OCI-LY1 (cell line): ENCODE measurements at regions not wholly inside any gene's neighbourhood (a gene's known extent, or its start where the extent isn't known, plus 50 kb on each side); places are given as distances from the start of the nearest gene placed in this dataset.

ENCODE experiments used
- H2AFZ ChIP-seq: fragments of 200-600 bp; sonication (generic), shearing (Covaris generic); 2 replicates; pipeline ENCODE4 v1.6.0; 2014; ENCODE audit warnings: antibody characterized with exemption, mild to moderate bottlenecking, low read length
- H3F3A ChIP-seq: fragments of 200-600 bp; sonication (generic), shearing (Covaris generic); 2 replicates; pipeline ENCODE4 v1.6.0; 2014; ENCODE audit warnings: mild to moderate bottlenecking, antibody characterized with exemption, low read length, moderate library complexity; ENCODE audit not compliant: insufficient read depth
- H3K27ac ChIP-seq: fragments of 200-600 bp; sonication (generic); 2 replicates; pipeline ENCODE4 v1.5.1; 2014; ENCODE audit warnings: low read length, mixed run types, mild to moderate bottlenecking, low read depth; ENCODE audit not compliant: poor library complexity, severe bottlenecking
- H3K27me3 ChIP-seq: fragments of 200-600 bp; sonication (generic); 2 replicates; pipeline ENCODE4 v1.6.0; 2014; ENCODE audit warnings: antibody characterized with exemption, mild to moderate bottlenecking, low read length, moderate library complexity; ENCODE audit not compliant: insufficient read depth
- H3K36me3 ChIP-seq: fragments of 200-600 bp; sonication (generic); 2 replicates; pipeline ENCODE4 v1.6.1; 2014; ENCODE audit warnings: mild to moderate bottlenecking, antibody characterized with exemption, low read length, moderate library complexity, mixed read lengths; ENCODE audit not compliant: insufficient read depth
- H3K4me1 ChIP-seq: fragments of 200-600 bp; sonication (generic); 2 replicates; pipeline ENCODE4 v1.5.1; 2014; ENCODE audit warnings: mild to moderate bottlenecking, low read length, moderate library complexity; ENCODE audit not compliant: insufficient read depth, severe bottlenecking
- H3K4me2 ChIP-seq: fragments of 200-600 bp; sonication (generic), shearing (Covaris generic); 2 replicates; pipeline ENCODE4 v1.6.1; 2014; ENCODE audit warnings: low read length
- H3K4me3 ChIP-seq: fragments of 200-600 bp; sonication (generic); 2 replicates; pipeline ENCODE4 v1.5.1; 2014; ENCODE audit warnings: low read length, low read depth, mild to moderate bottlenecking, mixed read lengths; ENCODE audit not compliant: poor library complexity, severe bottlenecking
- H3K79me2 ChIP-seq: fragments of 200-600 bp; shearing (Covaris generic); 2 replicates; pipeline ENCODE4 v1.6.1; 2016; ENCODE audit warnings: mixed run types, low read length, mixed read lengths; ENCODE audit not compliant: insufficient read depth
- H3K9ac ChIP-seq: fragments of 200-600 bp; sonication (generic), shearing (Covaris generic); 2 replicates; pipeline ENCODE4 v1.6.1; 2014; ENCODE audit warnings: mild to moderate bottlenecking, low read length, mixed read lengths
- H3K9me2 ChIP-seq: fragments of 200-600 bp; sonication (generic), shearing (Covaris generic); 2 replicates; pipeline ENCODE4 v1.6.1; 2014; ENCODE audit warnings: low read depth, mild to moderate bottlenecking, low read length, mixed read lengths
- H3K9me3 ChIP-seq: fragments of 200-600 bp; shearing (Covaris generic); 2 replicates; pipeline ENCODE4 v1.6.1; 2014; ENCODE audit warnings: low read length, mixed read lengths
- H4K20me1 ChIP-seq: fragments of 200-600 bp; sonication (generic), shearing (Covaris generic); 2 replicates; pipeline ENCODE4 v1.6.0; 2016; ENCODE audit warnings: mild to moderate bottlenecking, low read length; ENCODE audit not compliant: insufficient read depth
- EZH2 ChIP-seq: fragments of 200-600 bp; sonication (generic), shearing (Covaris generic); IDR thresholded peaks from 2 replicates; pipeline ENCODE4 v1.8.0; 2017; ENCODE audit warnings: borderline replicate concordance, mixed run types, mild to moderate bottlenecking, antibody characterized with exemption, low read length, moderate library complexity, mixed read lengths
- TF ChIP-seq, protein P1 (sequence below): fragments of 200-600 bp; sonication (generic), shearing (Covaris generic); IDR thresholded peaks from 2 replicates; pipeline ENCODE4 v1.5.1; 2017; ENCODE audit warnings: mild to moderate bottlenecking, antibody characterized with exemption, low read length, moderate library complexity, mixed read lengths

GRCh38 chr1:208788013-208788540, 543.9 kb upstream of the PLXNA2 start:
- H3K9ac ChIP-seq: no peak overlapping the region
- H3K79me2 ChIP-seq: no peaks in the 10 kb centered on the region
- H4K20me1 ChIP-seq: no peaks in the 10 kb centered on the region
- H3K27ac ChIP-seq: no peak overlapping the region
- no peaks in the 10 kb centered on the region for H3K27me3 ChIP-seq
- H3K36me3 ChIP-seq: no peaks in the 10 kb centered on the region
- no peak overlapping the region for H2AFZ ChIP-seq
- no peak overlapping the region for H3K4me2 ChIP-seq
- H3K4me1 ChIP-seq: no peaks in the 10 kb centered on the region
- H3K4me3 ChIP-seq: no peak overlapping the region
- no peaks in the 10 kb centered on the region for H3K9me2 ChIP-seq
- H3F3A ChIP-seq: no peaks in the 10 kb centered on the region
- TF ChIP-seq EZH2: no peak
- TF ChIP-seq, protein P1, sequence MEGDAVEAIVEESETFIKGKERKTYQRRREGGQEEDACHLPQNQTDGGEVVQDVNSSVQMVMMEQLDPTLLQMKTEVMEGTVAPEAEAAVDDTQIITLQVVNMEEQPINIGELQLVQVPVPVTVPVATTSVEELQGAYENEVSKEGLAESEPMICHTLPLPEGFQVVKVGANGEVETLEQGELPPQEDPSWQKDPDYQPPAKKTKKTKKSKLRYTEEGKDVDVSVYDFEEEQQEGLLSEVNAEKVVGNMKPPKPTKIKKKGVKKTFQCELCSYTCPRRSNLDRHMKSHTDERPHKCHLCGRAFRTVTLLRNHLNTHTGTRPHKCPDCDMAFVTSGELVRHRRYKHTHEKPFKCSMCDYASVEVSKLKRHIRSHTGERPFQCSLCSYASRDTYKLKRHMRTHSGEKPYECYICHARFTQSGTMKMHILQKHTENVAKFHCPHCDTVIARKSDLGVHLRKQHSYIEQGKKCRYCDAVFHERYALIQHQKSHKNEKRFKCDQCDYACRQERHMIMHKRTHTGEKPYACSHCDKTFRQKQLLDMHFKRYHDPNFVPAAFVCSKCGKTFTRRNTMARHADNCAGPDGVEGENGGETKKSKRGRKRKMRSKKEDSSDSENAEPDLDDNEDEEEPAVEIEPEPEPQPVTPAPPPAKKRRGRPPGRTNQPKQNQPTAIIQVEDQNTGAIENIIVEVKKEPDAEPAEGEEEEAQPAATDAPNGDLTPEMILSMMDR: no peak
- H3K9me3 ChIP-seq: no peaks in the 10 kb centered on the region

DNA sequence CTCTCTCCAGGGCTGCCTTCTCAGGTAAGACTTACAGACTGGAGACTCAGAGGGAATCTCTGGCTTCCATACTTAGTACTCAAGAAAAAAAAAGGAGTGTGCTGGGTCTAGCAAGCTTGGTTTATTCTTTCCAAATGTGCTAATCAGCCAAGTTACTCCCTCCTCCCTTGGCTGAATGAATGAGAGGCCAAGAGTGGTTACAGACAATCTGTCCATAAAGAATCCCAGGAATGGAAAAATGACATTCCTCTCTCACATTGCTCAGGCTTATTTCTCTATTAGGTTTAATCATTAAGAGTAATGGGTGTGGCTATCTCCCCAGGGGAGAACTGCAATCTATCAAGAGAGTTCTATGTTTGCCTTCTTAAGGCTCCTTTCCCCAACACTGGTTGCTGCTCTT, 547.3 kb upstream of the PLXNA2 start:
- Histone ChIP-seq H3K27ac (no peak overlapping the region), H3K79me2 (no peaks in the 10 kb centered on the region), H3K9me2 (no peaks in the 10 kb centered on the region), H3K4me1 (no peaks in the 10 kb centered on the region), H3F3A (no peaks in the 10 kb centered on the region), H2AFZ (no peak overlapping the region), H3K4me3 (no peak overlapping the region), H3K36me3 (no peaks in the 10 kb centered on the region), H3K9ac (no peak overlapping the region), H3K4me2 (no peak overlapping the region), H3K9me3 (no peaks in the 10 kb centered on the region), H4K20me1 (no peaks in the 10 kb centered on the region), H3K27me3 (no peaks in the 10 kb centered on the region)
- TF ChIP-seq, protein P1: no peak
- no peak for TF ChIP-seq EZH2

GRCh38 chr1:208793861-208794345, 549.7 kb upstream of the PLXNA2 start:
- Histone ChIP-seq H3K4me3 (no peak overlapping the region), H3K36me3 (no peaks in the 10 kb centered on the region)
- TF ChIP-seq, protein P1: no peak
- TF ChIP-seq EZH2: no peak

More at GRCh38 chr1:208793861-208794345, 549.7 kb upstream of the PLXNA2 start:
- no peak overlapping the region for H3K4me2 ChIP-seq
- no peaks in the 10 kb centered on the region for H3K4me1 ChIP-seq
- H3K9ac ChIP-seq: no peak overlapping the region
- no peak overlapping the region for H2AFZ ChIP-seq
- H4K20me1 ChIP-seq: no peaks in the 10 kb centered on the region
- no peaks in the 10 kb centered on the region for H3F3A ChIP-seq
- no peak overlapping the region for H3K27ac ChIP-seq
- H3K27me3 ChIP-seq: no peaks in the 10 kb centered on the region
- H3K9me2 ChIP-seq: no peaks in the 10 kb centered on the region
- no peaks in the 10 kb centered on the region for H3K79me2 ChIP-seq
- no peaks in the 10 kb centered on the region for H3K9me3 ChIP-seq
